Mucosa of gallbladder (tissue), 1 donor: ENCODE measurements at regions not wholly inside any gene's neighbourhood (a gene's known extent, or its start where the extent isn't known, plus 50 kb on each side); places are given as distances from the start of the nearest gene placed in this dataset.
"Not testable (repeated sequence)": the region's sequence is repeated elsewhere in the genome, so short reads cannot be mapped to it uniquely, and the experiment has no call there.

Source experiments
- DNase-seq: peaks from one replicate; pipeline ENCODE4 v3.0.0-alpha.2; 2020; ENCODE audit warnings: low spot score
- donor health status: DM: no; HTN: no; CAD: no.

GRCh38 chr5:5884593-5884992 lies 462.1 kb downstream of the ICE1 start:
- DNase-seq: no peak

- no peak for DNase-seq
Observed at GRCh38 chr5:5883562-5883961, 461.1 kb downstream of the ICE1 start.

GRCh38 chr5:5883146-5883545 lies 460.7 kb downstream of the ICE1 start:
- no peak for DNase-seq

GRCh38 chr5:5882706-5883105 lies 460.2 kb downstream of the ICE1 start:
- no peak for DNase-seq

GRCh38 chr5:5881294-5881693 lies 458.8 kb downstream of the ICE1 start:
- no peak for DNase-seq

- no peak for DNase-seq
Observed at GRCh38 chr5:5880077-5880763, 457.7 kb downstream of the ICE1 start.

GRCh38 chr5:5857396-5857795 lies 434.9 kb downstream of the ICE1 start:
- DNase-seq: no peak

- DNase-seq: no peak
Observed at GRCh38 chr5:5854087-5854486, 431.6 kb downstream of the ICE1 start.

- DNase-seq: no peak
Observed at GRCh38 chr5:5838493-5838892, 416.0 kb downstream of the ICE1 start.

GRCh38 chr5:5831622-5832021 lies 409.1 kb downstream of the ICE1 start:
- not testable (repeated sequence) for DNase-seq

GRCh38 chr5:5828619-5829018 lies 406.1 kb downstream of the ICE1 start:
- DNase-seq: no peak

GRCh38 chr5:5826911-5827310 lies 404.4 kb downstream of the ICE1 start:
- DNase-seq: peak; percentile 12

GRCh38 chr5:5822729-5823257 lies 400.3 kb downstream of the ICE1 start:
- DNase-seq: no peak

GRCh38 chr5:5816960-5817359 lies 394.5 kb downstream of the ICE1 start:
- no peak for DNase-seq

GRCh38 chr5:5813441-5813840 lies 391.0 kb downstream of the ICE1 start:
- DNase-seq: no peak

- no peak for DNase-seq
Observed at GRCh38 chr5:5810461-5810860, 388.0 kb downstream of the ICE1 start.

- no peak for DNase-seq
Observed at GRCh38 chr5:5805916-5806315, 383.4 kb downstream of the ICE1 start.

GRCh38 chr5:5804478-5805233 lies 382.2 kb downstream of the ICE1 start:
- DNase-seq: no peak

- no peak for DNase-seq
Observed at GRCh38 chr5:5800801-5801761, 378.6 kb downstream of the ICE1 start.

GRCh38 chr5:5799826-5800225 lies 377.3 kb downstream of the ICE1 start:
- DNase-seq: no peak

GRCh38 chr5:5799229-5799628 lies 376.8 kb downstream of the ICE1 start:
- DNase-seq: no peak

- DNase-seq: no peak
Observed at GRCh38 chr5:5798462-5798861, 376.0 kb downstream of the ICE1 start.
